H4 (cell line): ENCODE measurements at regions not wholly inside any gene's neighbourhood (a gene's known extent, or its start where the extent isn't known, plus 50 kb on each side); places are given as distances from the start of the nearest gene placed in this dataset.

ENCODE experiments used
- DNase-seq: peaks from one replicate; pipeline ENCODE4 v3.0.0-alpha.2; 2015; ENCODE audit warnings: low spot score

DNA sequence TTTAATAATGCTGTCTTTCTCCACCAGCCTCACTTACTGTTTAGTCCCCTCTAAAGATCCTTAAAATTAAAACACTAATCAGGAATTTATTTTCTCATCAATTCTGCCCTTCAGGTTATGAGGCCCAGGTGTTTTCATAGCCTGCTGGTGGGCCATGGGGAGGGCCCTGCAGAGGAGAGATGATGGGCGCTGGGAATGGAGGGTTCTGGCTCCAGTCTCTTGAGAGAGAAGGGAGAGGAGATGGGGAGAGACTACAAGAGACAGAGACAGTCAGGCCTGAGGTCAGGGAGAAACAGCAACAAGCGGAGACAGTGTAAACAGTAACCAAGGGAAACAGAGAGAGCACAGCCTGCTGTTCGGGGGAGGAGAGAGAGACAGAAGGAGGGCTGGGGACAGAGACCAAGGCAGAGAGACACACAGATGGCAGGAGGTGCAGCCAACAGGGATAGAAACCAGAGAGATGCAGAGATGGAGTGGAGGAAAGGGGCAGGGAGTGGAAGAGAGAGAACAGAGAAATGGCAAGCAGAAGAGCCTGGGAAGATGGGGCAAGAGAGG, 187.3 kb upstream of the SYT13 start:
- DNase-seq = no peak

DNA sequence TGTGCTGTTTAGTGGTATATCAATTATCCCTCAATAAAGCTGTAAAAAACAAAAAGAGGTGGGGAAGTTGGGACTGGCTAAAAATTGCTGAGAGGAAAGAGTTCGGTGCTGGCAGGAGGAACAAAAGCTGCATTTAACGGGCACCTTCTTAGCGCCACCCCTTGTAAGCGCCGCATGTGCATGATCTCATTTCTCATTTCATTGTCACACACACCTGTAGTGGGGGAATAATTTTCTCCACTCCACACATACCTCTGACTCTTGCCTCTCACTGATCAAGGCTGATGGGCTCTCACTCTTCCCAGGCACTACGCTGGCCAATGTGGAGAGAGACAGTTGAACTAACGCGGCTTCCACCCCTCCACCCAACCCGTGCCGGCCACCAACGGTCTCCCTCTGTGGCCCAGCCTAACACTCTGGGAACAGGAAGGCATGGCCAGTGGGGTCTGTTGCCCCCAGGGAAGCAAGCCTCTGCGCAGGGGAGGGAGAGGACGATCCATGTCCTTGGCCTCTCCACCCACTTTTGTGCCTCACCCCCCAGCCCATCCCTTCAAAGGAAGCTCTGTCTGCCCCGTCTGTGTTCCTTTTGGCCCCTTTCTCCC, 186.7 kb upstream of the SYT13 start:
- DNase-seq = no peak

DNA sequence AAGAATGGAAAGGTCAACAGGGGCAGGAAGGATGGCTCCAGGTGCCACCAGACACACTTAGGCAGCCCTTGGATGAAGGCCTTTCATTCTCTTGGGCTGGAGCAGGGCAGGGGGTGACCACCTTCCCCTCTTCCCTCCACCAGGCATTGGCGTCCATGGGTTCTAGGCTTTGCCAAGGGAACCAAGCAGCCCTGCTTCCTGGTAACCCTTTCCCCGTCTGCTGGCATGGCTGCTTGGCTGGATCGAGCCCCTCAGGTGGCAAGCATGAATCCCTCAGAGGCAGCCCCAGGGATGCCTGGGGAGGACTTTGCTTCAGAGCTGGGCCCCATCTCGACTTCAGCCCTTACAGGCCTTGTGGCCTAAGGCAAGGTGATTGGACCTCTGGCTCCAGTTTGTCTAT, 185.1 kb upstream of the SYT13 start:
- DNase-seq = no peak

DNA sequence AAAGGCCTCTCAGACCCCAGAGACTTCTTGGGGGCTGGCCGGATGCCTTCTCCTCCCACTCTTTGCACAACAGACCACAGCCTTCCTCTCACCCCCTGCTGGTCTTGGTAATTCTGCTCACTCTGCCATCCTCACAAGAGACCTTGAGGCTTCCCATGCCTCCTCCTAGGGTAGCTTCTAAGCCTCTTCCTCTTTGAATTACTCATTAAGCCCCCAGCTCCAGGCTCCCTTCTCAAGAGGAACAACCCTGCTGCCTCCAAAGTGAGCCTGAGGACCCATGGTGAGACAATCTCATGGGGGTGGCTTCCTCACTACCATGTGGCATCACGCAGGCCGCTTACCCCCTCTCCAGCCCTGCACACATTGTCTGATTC, 184.6 kb upstream of the SYT13 start:
- DNase-seq = no peak

DNA sequence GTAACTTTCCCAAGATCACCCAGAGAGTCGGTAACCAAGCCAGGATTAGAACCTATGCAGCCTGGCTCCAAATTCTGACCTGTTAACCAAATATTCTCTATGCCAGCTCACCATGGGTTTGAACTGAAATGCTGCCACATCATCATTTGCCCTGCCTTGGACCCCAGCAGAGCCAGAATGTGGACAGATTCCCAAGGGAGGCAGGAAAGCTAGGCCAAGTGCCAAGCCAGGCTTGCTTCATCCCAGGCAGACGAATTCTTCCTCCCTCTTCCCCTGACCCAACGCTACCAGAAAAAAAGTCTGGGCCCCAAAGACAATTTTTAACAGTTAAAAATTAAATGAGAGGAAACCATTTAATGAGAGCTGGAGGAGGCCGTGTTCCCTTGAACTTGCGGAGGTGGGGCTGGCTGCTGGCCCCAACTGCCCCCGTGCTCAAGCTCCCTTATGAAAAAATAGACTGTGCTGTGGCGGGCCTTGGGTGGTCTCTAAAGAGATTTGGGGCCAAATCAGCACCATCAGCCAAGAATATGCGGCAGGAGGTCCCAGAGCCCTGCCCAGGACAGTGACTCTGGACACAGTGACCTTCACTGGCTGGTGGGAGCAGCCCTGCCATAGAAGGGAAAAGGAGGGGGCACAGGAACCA, 184.1 kb upstream of the SYT13 start:
- peak; percentile 65 for DNase-seq

DNA sequence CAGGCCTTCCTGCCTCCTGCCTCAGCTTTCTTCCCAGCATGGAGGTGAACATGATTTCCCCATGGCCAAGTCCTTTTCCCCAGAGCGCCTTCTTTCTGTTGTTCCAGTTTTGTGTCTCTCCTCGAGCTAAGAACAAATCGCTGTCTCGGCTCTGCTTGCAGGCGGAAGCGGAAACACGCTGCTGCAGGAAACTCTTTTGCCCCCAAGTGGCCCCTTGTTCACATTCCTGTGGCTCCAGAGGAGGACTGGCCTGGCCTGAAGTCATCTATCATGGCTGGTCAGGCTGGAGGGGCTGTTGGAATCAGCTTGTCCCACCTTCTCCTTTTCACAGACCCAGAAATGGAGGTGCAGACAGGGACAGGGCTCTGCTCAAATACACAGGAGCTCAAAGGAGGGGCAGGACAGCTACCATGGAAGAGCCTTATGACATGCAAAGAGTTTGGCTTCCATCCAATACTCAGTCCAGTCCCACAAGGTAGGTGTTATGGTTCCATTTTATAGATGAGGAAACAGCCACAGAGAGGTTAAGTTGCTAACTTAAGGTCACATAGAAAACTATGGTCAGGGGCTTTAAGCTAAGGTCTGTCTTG, 182.2 kb upstream of the SYT13 start:
- DNase-seq = peak; percentile 61

GRCh38 chr11:45463541-45463940, 177.4 kb upstream of the SYT13 start:
- DNase-seq = no peak

- no peak for DNase-seq
These were observed 175.4 kb upstream of the SYT13 start for GRCh38 chr11:45461514-45461913.

DNA sequence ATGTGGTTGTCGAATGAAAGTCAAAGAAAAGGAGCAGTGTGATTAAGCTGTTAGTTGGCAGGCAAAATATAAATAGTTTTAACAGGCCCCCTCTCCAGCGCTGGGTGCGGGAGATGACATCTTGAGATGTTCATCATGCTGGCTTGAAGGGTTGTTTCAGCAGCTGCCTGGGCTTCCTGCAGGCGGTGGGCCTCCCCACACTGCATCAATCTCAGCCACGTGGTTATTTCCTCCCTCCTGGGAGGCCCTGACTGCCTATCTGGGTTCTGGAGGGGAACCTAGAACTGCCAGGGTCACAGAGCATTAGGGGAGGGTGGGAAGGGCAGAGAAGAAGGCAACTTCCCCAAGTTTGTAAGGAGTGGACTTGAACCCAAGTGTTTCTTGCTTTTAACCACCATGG, 173.3 kb upstream of the SYT13 start:
- DNase-seq = no peak

DNA sequence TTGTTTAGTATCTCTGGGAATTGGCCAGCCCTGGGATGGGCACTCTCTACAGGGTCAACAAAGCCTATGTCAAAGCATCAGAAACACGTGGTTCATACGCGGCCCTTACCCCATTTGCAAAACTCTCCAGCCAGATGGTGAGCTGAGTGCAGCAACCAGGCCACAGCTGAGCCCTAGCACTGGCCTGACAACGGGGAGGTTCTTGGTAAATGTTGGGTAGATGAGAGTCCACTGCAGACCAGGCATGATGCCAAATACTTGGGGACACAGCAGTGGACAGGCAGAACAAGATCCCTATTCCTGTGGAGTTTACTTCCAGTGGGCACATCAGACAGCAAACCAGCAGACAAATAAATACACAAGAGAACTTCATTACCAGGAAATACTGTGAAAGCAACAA, 172.1 kb upstream of the SYT13 start:
- DNase-seq = no peak

GRCh38 chr11:45457649-45458048, 171.5 kb upstream of the SYT13 start:
- DNase-seq = peak; percentile 73

DNA sequence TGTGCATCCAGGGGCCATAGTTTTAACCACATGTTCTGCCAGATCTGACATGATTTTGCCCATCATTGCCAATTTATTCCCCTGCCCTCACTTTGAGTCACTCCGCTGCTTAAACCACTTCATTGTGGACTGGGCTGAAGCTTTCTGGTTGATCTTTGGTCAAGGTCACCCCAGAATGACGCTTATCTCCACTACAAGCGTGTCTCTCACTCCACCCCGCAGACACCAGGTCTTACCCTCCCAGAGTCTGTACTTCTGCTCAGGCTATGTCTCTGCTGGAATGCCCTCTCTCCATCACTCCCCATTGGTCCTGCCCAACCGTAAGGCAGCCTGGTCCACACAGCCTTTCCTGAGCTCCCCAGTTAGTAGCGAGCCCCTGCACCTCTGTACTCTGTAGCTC, 170.5 kb upstream of the SYT13 start:
- no peak for DNase-seq

- no peak for DNase-seq
These were observed 169.4 kb upstream of the SYT13 start for GRCh38 chr11:45455536-45455935.

DNA sequence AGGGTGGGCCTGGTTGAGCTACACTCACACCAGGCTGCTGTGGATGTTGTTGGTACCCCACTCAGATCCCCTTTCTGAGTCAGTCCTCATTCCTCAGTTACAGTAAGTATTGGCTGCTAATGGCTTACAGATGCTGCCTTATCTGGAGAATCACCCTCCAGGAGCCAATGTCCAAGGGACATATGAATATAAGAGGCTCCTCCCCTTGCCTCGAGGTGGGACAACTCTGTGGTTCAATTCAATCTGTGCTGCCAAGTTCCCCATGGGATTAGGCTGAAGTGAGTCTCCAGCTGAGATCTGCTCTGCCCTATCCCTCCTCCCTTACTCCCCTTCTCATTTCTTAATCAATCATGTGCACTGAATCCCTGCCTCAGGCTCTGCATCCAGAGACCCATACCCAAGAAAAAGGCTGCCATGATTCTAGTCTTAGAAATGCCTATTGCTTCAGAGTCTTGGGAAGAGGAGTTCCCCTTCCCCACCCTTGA, 168.8 kb upstream of the SYT13 start:
- DNase-seq = no peak

DNA sequence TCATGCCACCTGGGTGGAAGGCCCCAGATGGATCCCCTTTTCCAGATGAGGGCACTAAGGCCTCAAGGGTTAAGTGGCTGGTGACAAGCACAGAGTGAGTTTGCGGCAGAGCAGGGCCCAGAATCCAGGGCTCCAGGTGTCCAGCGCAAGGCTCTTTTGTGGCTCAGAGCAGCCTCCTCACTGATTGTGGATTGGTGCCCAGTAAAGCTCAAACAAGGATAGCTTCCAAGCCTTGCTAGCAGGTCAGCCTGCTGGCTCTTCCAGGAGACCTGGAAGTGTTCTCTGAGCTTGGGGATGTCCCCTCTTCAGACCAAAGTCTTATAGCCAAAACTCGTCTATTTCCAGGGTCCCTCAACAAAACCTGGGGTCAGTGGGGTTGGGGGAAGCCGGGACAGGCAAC, 167.6 kb upstream of the SYT13 start:
- DNase-seq = no peak

GRCh38 chr11:45451766-45452440, 165.8 kb upstream of the SYT13 start:
- no peak for DNase-seq

GRCh38 chr11:45450189-45450588, 164.0 kb upstream of the SYT13 start:
- no peak for DNase-seq

- no peak for DNase-seq
These were observed 163.0 kb upstream of the SYT13 start for GRCh38 chr11:45449036-45449601.

DNA sequence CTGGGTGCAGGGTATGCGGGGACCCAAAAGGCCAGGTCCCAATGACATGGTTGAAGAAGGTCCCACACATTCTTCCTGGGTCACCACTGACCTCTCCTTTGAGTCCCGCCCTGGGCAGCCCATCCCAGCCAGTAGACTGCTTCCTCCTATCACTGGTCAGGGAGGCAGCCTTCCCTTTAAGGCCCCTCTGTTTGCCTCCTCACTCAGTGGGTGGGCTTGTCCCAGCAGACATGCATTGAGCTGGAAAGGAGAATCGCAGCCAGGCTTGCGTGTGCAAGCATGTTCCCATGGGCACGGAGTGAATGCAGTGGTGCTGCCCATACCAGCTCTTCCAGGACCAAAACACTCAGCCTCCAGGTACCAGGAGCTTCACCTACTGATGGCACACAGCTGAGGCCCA, 162.4 kb upstream of the SYT13 start:
- DNase-seq = no peak

- no peak for DNase-seq
These were observed 160.9 kb upstream of the SYT13 start for GRCh38 chr11:45446998-45447397.

- DNase-seq = no peak
These were observed 160.3 kb upstream of the SYT13 start for GRCh38 chr11:45446434-45446833.

- DNase-seq = no peak
These were observed 158.7 kb upstream of the SYT13 start for GRCh38 chr11:45444796-45445195.
